ENCODE measurements at regions not wholly inside any gene's neighbourhood (a gene's known extent, or its start where the extent isn't known, plus 50 kb on each side); places are given as distances from the start of the nearest gene placed in this dataset.

DNA sequence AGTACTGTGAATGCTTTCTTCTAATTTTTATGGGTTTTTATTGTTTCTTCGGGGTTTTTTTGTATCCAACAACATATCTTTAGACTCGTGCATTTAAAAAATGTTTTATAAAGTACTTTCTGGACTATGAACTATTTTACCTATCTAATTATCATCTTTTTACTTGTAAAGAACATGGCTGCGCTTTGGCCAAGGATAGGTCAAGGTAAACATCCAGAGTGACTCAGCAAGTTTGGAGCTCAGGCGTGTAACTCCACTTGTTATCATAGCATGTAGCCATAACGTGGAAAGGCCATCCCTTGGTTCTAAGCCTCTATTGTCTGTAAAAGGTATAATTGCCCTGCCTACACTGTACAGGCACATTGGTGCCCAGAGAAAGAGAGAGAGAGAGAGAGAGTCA is 818.0 kb upstream of the GOT2 start:
- TF ChIP-seq, protein P1, sequence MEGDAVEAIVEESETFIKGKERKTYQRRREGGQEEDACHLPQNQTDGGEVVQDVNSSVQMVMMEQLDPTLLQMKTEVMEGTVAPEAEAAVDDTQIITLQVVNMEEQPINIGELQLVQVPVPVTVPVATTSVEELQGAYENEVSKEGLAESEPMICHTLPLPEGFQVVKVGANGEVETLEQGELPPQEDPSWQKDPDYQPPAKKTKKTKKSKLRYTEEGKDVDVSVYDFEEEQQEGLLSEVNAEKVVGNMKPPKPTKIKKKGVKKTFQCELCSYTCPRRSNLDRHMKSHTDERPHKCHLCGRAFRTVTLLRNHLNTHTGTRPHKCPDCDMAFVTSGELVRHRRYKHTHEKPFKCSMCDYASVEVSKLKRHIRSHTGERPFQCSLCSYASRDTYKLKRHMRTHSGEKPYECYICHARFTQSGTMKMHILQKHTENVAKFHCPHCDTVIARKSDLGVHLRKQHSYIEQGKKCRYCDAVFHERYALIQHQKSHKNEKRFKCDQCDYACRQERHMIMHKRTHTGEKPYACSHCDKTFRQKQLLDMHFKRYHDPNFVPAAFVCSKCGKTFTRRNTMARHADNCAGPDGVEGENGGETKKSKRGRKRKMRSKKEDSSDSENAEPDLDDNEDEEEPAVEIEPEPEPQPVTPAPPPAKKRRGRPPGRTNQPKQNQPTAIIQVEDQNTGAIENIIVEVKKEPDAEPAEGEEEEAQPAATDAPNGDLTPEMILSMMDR (IDR thresholded peaks at IDR 0.05; ENCODE audit: low read depth, low read length) = no peak
- no peak overlapping the region for H3K4me3 ChIP-seq (replicated peaks in 1 of 2; ENCODE audit: low read depth in 2 of 2, low read length in 2 of 2)
- no peak for DNase-seq (ENCODE audit: low read depth in 2 of 2)

DNA sequence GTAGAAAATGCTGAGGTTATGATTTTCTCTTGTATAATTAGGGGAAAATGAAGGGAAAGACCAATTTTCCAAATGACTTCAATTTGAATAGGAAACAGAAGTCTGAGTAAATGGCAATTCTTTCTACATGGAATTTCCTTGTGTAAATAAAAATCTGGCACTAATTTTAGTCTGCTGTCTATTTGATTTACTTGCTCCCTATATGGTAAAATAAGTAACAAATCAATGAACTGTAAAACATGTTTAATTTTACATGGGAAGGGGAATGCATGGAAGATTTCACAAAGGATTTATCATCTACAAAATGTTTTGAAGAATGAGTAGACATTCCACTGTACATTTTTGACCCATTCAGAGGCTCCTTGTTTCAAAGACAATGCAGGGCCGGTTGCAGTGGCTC is 811.6 kb upstream of the GOT2 start:
- TF ChIP-seq, protein P1 (IDR thresholded peaks at IDR 0.05; ENCODE audit: low read depth, low read length) = no peak
- no peak overlapping the region for H3K4me3 ChIP-seq (replicated peaks in 1 of 2; ENCODE audit: low read depth in 2 of 2, low read length in 2 of 2)
- DNase-seq (ENCODE audit: low read depth in 2 of 2) = no peak

DNA sequence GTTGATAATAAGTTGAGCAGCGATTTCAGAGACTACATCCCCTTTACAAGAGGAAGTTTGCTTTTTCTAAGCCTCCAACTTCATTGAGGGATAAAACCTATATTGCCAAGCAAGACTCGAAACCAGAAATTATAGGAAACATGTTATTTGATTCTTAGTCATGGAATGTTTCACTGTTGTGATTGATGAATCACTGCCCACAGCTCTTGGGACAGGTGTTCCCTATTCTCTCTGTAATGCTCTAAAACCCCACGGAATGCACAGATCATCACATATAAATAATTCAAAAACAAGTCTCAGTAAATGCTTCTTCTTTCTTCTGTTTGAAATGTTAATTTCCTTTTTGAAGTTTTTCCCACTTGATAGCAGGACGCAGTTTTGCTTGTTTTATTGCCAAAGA is 809.5 kb upstream of the GOT2 start:
- peak in 1 of 2 donors; percentile 70 for DNase-seq (ENCODE audit: low read depth in 2 of 2)
- no peak overlapping the region for H3K4me3 ChIP-seq (replicated peaks in 1 of 2; ENCODE audit: low read depth in 2 of 2, low read length in 2 of 2)
- TF ChIP-seq, protein P1 (IDR thresholded peaks at IDR 0.05; ENCODE audit: low read depth, low read length) = no peak

DNA sequence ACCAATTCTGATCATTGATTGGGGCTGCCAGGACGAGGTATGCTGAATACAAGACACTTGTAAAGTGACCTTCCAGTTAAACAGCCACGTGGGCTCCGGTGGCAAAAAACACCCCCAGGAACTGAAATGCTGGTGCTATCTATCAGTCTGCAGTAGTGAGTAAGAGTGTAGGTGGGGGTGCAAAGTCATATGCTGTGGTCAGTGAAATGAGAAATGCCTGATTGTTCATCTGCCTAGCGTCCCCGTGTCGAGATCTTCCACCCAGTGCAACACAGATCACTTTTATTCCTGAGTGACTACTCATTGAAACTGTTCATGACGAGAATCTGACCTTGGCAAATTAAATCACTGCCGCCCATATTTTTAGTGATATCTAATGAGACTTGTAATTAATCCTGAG is 806.5 kb upstream of the GOT2 start:
- H3K4me3 ChIP-seq (replicated peaks in 1 of 2; ENCODE audit: low read depth in 2 of 2, low read length in 2 of 2) = no peak overlapping the region
- TF ChIP-seq, protein P1 (IDR thresholded peaks at IDR 0.05; ENCODE audit: low read depth, low read length) = no peak
- peak in 1 of 2 donors; percentile 2 for DNase-seq (ENCODE audit: low read depth in 2 of 2)

DNA sequence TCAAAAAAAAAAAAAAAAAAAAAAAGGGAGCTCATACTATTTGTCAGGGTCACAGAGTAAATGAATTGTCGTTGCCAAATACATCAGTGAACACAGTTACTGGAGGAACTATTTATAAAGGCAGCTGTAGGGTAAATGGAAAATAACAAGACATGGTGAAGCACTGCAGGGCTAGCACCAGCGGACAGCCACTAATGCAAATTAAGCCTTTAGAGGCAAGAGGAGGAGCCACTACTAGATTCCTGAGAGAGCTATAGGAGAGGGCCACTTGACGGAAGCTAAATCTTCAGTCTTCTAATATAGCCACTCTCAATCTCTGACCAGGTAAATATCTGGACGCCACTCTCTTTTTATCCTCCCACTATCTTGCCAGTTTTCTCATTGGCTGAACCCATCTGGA is 801.2 kb upstream of the GOT2 start:
- TF ChIP-seq, protein P1 (IDR thresholded peaks at IDR 0.05; ENCODE audit: low read depth, low read length) = no peak
- no peak overlapping the region for H3K4me3 ChIP-seq (replicated peaks in 1 of 2; ENCODE audit: low read depth in 2 of 2, low read length in 2 of 2)
- no peak for DNase-seq (ENCODE audit: low read depth in 2 of 2)

DNA sequence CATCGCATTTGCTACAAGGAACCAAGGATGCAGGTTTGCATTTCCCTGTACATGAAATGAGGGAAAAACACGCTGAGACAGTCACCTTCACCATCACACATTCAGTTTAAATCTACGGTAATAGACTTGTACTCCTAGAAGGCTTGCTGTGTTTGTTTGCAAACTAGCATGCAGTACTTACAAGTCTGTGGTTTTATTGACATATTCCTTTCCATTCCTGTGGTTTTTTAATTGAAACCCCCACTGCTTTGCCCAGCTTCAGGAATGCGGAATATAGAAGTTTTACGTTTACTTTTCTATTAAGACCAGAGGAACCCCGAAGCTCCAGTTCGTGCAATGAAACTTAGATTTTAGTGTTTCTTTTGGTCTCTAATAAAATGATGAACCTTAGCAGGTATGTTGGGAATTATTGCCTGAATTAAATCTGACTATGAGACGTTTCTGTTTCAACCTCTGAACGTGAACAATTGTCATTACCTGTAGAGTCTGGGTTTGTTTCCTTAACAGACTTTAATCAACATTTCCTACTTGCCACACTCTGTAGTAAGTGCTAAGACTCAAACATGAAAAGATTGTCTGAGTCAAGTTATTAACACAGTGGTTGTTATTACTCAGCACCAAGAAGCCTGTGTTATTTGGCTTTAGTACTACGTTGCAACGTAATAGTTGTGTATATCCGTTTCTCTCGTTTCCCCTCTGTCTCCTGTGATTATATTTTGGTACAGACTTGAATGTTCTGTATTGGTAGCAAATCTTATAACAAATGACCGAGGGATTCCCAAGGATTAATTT is 793.3 kb upstream of the GOT2 start:
- DNase-seq (ENCODE audit: low read depth in 2 of 2) = peak; percentile 4 to 9
- no peak overlapping the region for H3K4me3 ChIP-seq (replicated peaks in 1 of 2; ENCODE audit: low read depth in 2 of 2, low read length in 2 of 2)

More for the DNA sequence above, 793.3 kb upstream of the GOT2 start:
- TF ChIP-seq, protein P1 (IDR thresholded peaks at IDR 0.05; ENCODE audit: low read depth, low read length) = no peak
